Adrenal gland (tissue), 9 donors: ENCODE measurements at regions not wholly inside any gene's neighbourhood (a gene's known extent, or its start where the extent isn't known, plus 50 kb on each side); places are given as distances from the start of the nearest gene placed in this dataset.

Source experiments
- DNase-seq, 7 donors: peaks; one replicate each; pipeline ENCODE4 v3.0.0-alpha.2; 2019 to 2020
- H3K27ac ChIP-seq, 5 donors: fragments of 200-600 bp; sonication (generic) in 4 of 5; 1 replicate in 3 of 5; 2 replicates in 2 of 5; pipeline versions ENCODE4 v1.5.1 to v1.8.0; 2016 to 2020; ENCODE audit warnings: mild to moderate bottlenecking in 1 of 5
- H3K27me3 ChIP-seq: fragments of 200-600 bp; 2 replicates; pipeline ENCODE4 v1.8.0; 2021
- H3K36me3 ChIP-seq, 2 donors: fragments of 200-600 bp; replicated peaks in 1 of 2; 1 replicate in 1 of 2; 2 replicates in 1 of 2; pipeline versions ENCODE4 v1.5.1 to v1.8.0; 2018 to 2022
- H3K4me1 ChIP-seq, 2 donors: fragments of 200-600 bp; replicated peaks in 1 of 2; 1 replicate in 1 of 2; 2 replicates in 1 of 2; pipeline versions ENCODE4 v1.5.1 to v1.8.0; 2018 to 2021
- H3K4me3 ChIP-seq, 4 donors: fragments of 200-600 bp; sonication (generic) in 3 of 4; one replicate each; pipeline ENCODE4 v1.5.1; 2016 to 2018
- H3K9me3 ChIP-seq, 3 donors: fragments of 200-600 bp; sonication (generic) in 1 of 3; replicated peaks in 1 of 3; 1 replicate in 2 of 3; 2 replicates in 1 of 3; pipeline versions ENCODE4 v1.5.1 to v1.8.0; 2016 to 2021
- CTCF ChIP-seq, 6 experiments: fragments of 450-650 bp in 4 of 6; fragments of 200-600 bp in 2 of 6; sonication (generic) in 1 of 6; IDR thresholded peaks; 1 replicate in 5 of 6; 2 replicates in 1 of 6; pipeline versions ENCODE4 v1.5.1 to v1.8.0; 2016 to 2021; ENCODE audit warnings: antibody characterized with exemption in 6 of 6, mild to moderate bottlenecking in 2 of 6, moderate library complexity in 1 of 6
- POLR2A ChIP-seq, 2 donors: fragments of 450-650 bp; IDR thresholded peaks; one replicate each; pipeline ENCODE4 v1.6.1; 2017; ENCODE audit warnings: antibody characterized with exemption in 2 of 2, mild to moderate bottlenecking in 2 of 2, moderate library complexity in 1 of 2
- WGBS, 4 donors: extraction: QIAGEN DNeasy Blood & Tissue Kit in 2 of 4; methylation state at CpG; one replicate each; pipeline versions ENCODE4 v1.1.5 to v1.1.7; 2013 to 2017; 5-methylcytosine and 5-hydroxymethylcytosine counted together
- intact Hi-C, 2 donors: fragments of 100-400 bp; cut with DNase I; formaldehyde crosslinking; loops; one replicate each; pipeline versions ENCODE4 v1.14.1 to v1.15.0; 2022 to 2023
- donor health status: healthy with polysubstance abuse.
- donor health status: Bipolar disorder and iron deficiency.
- donor health status: DM: yes; HTN: yes; CAD: no.
- donor health status: DM: no; HTN: no; CAD: no.
- donor health status: DM: no; HTN: no; CAD: no.

GRCh38 chr3:187465503-187465902 is 97.3 kb downstream of the RTP4 start:
- Histone ChIP-seq H3K36me3 (no peaks in the 10 kb centered on the region), H3K4me3 (no peak overlapping the region), H3K27me3 (no peaks in the 10 kb centered on the region), H3K4me1 (no peaks in the 10 kb centered on the region), H3K27ac (no peak overlapping the region), H3K9me3 (no peaks in the 10 kb centered on the region)
- intact Hi-C loops: no loop called here
- TF ChIP-seq CTCF (IDR thresholded peaks at IDR 0.05) (no peak), POLR2A (IDR thresholded peaks at IDR 0.05) (no peak)
- no peak for DNase-seq
- 78 to 84% (median 82%) methylated on average over 4 of the region's 4 CpGs for WGBS, 4 donors

- 90 to 98% (median 95%) methylated on average over 3 to 4 of the region's 4 CpGs for WGBS, 4 donors
- Histone ChIP-seq H3K4me1 (no peaks in the 10 kb centered on the region), H3K9me3 (no peaks in the 10 kb centered on the region), H3K4me3 (no peak overlapping the region), H3K27me3 (no peaks in the 10 kb centered on the region), H3K27ac (no peak overlapping the region), H3K36me3 (no peaks in the 10 kb centered on the region)
- no peak for DNase-seq
- no peak for TF ChIP-seq POLR2A (IDR thresholded peaks at IDR 0.05)
- no peak for TF ChIP-seq CTCF (IDR thresholded peaks at IDR 0.05)
- intact Hi-C loops: no loop called here
These were observed 96.5 kb downstream of the RTP4 start for GRCh38 chr3:187464682-187465081.

- no peak for DNase-seq
- H3K27me3 ChIP-seq: no peaks in the 10 kb centered on the region
- H3K36me3 ChIP-seq: no peaks in the 10 kb centered on the region
- no peaks in the 10 kb centered on the region for H3K9me3 ChIP-seq
- H3K27ac ChIP-seq: no peak overlapping the region
- 77 to 85% (median 82%) methylated on average over 2 of the region's 2 CpGs for WGBS, 4 donors
- TF ChIP-seq CTCF (IDR thresholded peaks at IDR 0.05): no peak
- TF ChIP-seq POLR2A (IDR thresholded peaks at IDR 0.05): no peak
- intact Hi-C loops: no loop called here
- no peak overlapping the region for H3K4me3 ChIP-seq
- no peaks in the 10 kb centered on the region for H3K4me1 ChIP-seq
These were observed 90.7 kb downstream of the RTP4 start for GRCh38 chr3:187458921-187459320.

- Histone ChIP-seq H3K27ac (no peak overlapping the region), H3K4me3 (no peak overlapping the region), H3K36me3 (no peaks in the 10 kb centered on the region), H3K27me3 (no peaks in the 10 kb centered on the region), H3K9me3 (no peaks in the 10 kb centered on the region), H3K4me1 (no peaks in the 10 kb centered on the region)
- WGBS, 4 donors: 72 to 94% (median 81%) methylated on average over 2 of the region's 2 CpGs
- DNase-seq: no peak
- intact Hi-C loops: no loop called here
- no peak for TF ChIP-seq CTCF (IDR thresholded peaks at IDR 0.05)
- TF ChIP-seq POLR2A (IDR thresholded peaks at IDR 0.05): no peak
These were observed 90.2 kb downstream of the RTP4 start for GRCh38 chr3:187458383-187458782.
